ENCODE measurements at regions not wholly inside any gene's neighbourhood (a gene's known extent, or its start where the extent isn't known, plus 50 kb on each side); places are given as distances from the start of the nearest gene placed in this dataset.

DNA sequence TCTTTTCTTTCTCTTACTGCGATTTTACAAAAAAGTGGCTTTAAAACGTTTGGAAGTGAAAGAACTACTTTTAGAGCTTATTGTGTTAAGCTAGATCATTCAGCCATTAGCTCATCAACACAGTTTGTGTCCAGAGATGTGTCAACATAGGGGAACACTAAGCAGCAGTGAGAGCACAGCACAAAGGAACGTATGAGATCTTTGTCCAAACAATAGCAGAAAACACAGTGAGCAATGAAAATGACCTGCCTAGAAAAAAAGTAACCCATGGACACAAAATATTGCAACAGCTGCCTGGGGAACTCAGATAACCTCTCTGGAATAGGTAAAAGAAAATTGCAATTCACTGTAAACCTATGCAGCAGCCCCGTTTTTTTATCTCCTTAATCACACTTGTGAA lies 372.5 kb downstream of the ARHGEF28 start:
- DNase-seq (ENCODE audit: low read depth) = peak; percentile 37

DNA sequence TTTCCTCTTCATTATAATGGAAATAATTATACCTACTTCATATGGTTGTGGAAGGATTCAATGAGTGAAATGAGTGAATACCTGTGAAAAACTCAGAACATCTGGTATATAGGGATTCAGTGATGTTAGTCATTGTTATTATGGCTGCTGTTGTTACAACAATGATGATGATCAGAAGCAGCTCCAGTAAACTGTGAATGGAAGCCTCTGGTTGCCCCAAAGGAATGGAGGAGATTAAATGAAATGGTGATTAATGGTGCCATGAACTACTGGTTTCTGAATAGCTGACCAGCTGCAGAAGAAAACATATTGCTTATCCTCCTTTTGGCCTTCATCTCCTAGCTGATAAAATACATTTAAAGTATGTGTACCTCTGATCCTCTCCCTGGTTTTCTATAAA lies 372.0 kb downstream of the ARHGEF28 start:
- no peak for DNase-seq (ENCODE audit: low read depth)

DNA sequence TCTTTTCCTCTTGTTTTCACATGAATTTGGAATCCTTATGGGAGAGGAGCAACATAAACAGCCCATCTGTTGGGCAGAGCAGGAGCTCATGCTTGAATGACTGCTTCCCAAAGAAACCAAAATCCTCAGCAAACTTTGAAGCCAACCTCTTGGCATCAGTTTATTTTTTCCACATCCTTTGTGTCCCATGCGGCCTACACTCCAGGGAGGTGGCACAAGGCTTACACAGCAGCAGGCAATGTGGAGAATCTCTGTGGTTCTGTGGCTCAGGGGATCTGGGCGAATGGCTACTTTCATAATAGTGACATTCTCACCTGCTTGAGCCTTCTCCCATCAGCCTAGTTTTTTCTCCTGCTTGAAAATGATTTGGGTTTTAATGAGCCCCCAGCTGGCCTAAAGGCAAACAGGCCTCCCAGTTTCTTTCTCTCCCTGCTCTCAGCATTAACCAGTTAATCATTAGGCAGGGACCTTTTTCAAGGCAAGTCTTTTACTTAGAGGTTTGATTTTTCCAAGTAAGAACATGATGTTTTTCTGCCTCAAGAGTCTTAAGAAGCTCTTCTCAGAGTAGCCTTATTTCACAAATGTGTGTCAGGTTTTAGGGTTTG lies 370.3 kb downstream of the ARHGEF28 start:
- peak; percentile 90 for DNase-seq (ENCODE audit: low read depth)

DNA sequence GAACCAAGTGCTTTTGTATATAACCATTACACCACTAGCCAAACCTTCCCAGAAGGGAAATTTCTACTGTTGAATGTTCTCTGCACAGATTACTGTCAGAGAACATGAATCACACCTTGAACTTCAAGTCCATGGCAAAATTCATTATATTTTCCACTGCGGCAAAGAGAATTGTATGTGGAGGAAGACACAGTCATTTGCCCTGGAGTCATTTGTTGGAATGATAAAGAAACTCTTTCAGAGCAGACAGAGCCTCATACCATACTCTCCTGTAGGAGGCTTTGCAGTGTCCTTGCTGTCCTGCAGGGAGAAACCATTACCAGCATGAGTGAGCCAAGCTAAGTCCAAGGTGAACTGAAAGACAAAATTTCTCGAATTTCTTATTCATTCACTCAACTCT lies 369.0 kb downstream of the ARHGEF28 start:
- DNase-seq (ENCODE audit: low read depth) = no peak
